H1 (cell line): ENCODE measurements at regions not wholly inside any gene's neighbourhood (a gene's known extent, or its start where the extent isn't known, plus 50 kb on each side); places are given as distances from the start of the nearest gene placed in this dataset.

ENCODE experiments used
- BACH1 ChIP-seq: IDR thresholded peaks from 2 replicates; pipeline ENCODE4 v1.6.1; 2012; ENCODE audit warnings: low read length, improper control_type of control experiment
- CHD7 ChIP-seq: fragments of 300-600 bp; sonication (generic); IDR thresholded peaks from 2 replicates; pipeline ENCODE4 v1.7.1; 2012; ENCODE audit warnings: low read length, moderate library complexity, mild to moderate bottlenecking, inconsistent platforms; ENCODE audit not compliant: insufficient replicate concordance
- CREB1 ChIP-seq: IDR thresholded peaks from 2 replicates; pipeline ENCODE4 v1.6.1; 2012; ENCODE audit warnings: inconsistent platforms

GRCh38 chr10:125377368-125377767 lies 217.0 kb upstream of the CTBP2 start (continued):
- TF ChIP-seq CHD7, result no peak
- no peak for TF ChIP-seq CREB1
- TF ChIP-seq BACH1, result no peak
- TF ChIP-seq, all 59 proteins: peak for 0
